ENCODE measurements at regions not wholly inside any gene's neighbourhood (a gene's known extent, or its start where the extent isn't known, plus 50 kb on each side); places are given as distances from the start of the nearest gene placed in this dataset.

DNA sequence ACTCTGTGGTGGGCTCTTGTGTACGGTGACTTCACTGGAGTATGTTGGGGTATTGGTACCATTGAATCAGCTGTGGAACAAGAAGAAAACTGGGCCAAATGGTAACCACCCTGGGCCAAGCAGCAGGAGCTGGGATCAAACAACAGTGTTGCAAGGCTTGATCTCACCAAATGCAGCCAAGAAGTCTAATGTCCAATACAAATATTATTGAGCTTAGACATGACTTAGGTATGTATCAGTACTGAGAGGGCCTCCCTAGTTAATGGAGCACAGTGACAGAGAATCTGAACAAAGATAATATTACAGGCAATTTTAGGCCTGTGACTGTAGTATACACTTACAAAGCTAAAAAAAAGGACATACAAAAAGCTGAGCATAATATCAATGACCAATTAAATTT is 604.8 kb downstream of the PLA2G4A start:
- TF ChIP-seq CTCF (IDR thresholded peaks at IDR 0.05; ENCODE audit: poor library complexity, severe bottlenecking) (no peak), EZH2 (IDR thresholded peaks at IDR 0.05; ENCODE audit: borderline replicate concordance, insufficient read depth, low read length, poor library complexity, severe bottlenecking) (no peak), TAF1 (IDR thresholded peaks at IDR 0.05; ENCODE audit: low read depth) (no peak), RAD21 (conservative IDR thresholded peaks at IDR 0.05) (no peak)
